ENCODE measurements at regions not wholly inside any gene's neighbourhood (a gene's known extent, or its start where the extent isn't known, plus 50 kb on each side); places are given as distances from the start of the nearest gene placed in this dataset.
A peak's percentile ranks its signal among the peaks of the same experiment; 100 is the strongest.

DNA sequence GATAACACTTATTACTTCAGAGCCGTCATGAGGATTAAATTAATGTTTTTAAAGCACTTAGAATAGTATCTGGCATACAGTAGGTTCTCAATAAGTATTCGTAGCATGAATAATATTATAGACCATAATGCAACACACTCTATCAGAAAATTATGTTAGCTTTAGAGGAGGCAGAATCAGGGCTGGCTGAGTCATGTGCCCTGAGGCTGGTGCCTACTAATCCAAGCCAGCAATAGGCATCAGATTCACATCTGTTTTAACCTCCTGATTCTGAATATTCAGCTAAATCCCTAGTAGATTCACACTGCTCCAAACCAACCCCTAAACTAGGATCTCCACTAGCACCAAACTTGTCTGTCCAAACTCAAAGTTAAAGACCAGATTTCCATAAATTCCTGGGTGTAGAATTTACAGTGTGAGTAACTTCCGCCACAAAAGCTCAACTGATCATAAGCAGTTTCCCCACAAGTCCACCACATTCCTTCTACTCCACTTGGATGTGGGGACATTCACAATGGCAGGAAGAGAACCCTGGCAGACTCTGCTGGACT lies 170.0 kb upstream of the DAPK1 start:
- no peak for DNase-seq (ENCODE audit: low read depth)

DNA sequence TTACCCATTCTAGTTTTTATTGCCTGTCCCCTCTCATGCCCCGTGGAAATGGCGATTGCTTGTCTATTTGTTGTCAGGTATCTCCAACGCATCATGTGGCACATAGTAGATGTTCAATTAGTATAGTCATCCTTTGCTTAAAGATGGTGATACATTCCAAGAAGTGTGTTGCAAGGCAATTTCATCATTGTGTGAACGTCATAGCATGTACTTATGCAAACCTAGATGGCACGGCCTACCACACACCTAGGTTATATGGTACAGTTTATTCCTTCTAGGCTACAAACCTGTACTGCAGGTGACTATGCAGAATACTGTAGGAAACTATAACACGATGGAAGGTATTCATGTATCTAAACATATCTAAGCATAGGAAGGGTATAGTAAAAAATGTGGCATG lies 163.9 kb upstream of the DAPK1 start:
- DNase-seq (ENCODE audit: low read depth): no peak

- DNase-seq (ENCODE audit: low read depth): no peak
Measured at GRCh38 chr9:87334366-87334765, 163.3 kb upstream of the DAPK1 start.

DNA sequence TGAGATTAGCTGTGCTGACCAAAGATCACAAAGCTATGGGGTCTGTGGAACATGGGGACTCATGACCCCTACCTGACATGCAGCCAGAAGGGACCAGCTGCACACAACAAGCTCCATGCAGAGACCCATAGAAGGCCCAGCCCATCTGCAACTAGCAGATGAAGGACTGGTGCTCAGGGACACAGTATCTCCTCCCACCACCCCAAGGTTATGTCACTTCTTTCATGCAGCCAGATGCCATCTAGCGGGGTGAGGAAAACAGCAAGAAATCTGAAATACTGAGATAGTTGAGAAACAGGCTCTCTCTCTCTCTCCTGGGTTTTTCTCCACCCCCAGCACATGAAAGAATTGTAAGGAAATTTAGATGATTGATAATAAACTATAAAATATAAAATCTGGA lies 161.3 kb upstream of the DAPK1 start:
- DNase-seq (ENCODE audit: low read depth): no peak

GRCh38 chr9:87336914-87337333 lies 160.7 kb upstream of the DAPK1 start:
- peak; percentile 71 for DNase-seq (ENCODE audit: low read depth)

DNA sequence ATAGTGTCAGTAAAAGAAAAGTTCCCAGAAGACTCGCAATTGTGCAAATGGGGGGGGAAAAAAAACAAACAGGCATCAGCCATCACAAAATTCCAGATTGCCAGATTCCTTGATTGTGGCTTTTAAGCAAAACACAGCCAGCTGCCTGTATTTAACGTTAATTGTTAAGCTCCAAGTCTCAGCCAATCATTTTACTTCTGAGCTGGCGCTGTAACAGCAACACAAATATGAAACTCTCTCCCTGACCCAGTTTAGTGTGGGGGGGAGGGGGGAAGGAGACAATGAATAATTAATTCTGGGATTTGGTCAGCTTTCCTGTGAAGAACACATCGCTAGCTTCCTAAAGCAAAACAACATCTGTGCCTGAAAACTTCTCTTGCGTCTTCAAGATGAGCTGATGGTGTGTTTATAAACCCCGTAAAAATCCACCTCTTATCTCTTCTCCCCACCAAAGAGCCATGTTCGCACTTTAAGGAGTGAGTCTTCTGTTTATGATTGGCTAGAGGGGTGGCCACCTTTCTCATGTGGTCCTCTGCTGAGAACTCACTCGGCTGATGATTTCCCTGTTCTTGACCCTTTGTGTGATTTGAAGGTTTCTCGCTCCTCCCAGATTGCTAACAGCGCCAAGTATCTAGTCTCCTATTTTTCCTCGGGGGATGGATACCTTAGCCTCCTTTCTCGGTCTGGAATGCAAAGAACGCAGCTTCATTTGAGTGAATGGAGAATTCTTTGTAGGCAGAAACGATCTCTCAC lies 160.2 kb upstream of the DAPK1 start:
- no peak for DNase-seq (ENCODE audit: low read depth)

DNA sequence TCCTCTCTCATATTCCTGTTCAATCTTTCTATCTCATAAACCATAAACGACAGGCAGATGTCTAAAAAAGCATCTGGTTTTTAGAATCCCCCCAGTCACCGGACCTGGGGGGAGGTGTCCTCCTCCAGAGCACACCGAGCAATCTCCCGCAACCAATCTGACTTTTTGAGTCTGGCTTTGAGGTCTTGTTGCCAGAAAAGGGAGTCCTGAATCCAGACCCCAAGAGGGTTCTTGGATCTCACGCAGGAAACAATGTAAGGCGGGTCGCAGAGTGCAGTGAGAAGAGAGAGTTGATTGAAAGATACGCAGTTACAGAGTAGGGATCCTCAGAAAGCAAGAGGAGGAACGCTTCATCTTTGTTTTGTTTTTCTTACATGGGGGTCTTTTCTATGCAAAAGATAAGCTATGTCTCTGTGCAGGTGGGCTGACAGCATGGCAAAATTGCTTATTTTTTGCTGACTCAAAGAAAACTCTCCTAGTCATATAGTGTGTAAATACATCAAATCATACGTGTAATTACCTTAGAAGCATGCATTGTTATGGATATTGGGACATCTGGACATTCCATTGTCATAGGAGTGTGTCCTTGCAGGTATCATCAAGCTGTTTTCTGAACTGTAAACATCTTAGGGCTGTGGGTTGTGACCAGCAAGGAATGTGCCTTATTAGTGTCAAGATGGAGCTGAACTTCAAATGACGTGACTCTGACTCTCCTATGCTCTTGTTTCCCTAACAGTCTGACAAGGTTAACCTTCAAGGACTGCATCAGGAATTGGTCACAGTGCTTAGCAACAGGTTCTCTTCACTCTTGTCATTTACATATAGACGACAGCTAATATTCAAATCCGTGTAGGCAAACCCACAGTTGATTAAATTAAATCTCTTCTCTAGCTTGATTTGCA lies 159.3 kb upstream of the DAPK1 start:
- no peak for DNase-seq (ENCODE audit: low read depth)

DNA sequence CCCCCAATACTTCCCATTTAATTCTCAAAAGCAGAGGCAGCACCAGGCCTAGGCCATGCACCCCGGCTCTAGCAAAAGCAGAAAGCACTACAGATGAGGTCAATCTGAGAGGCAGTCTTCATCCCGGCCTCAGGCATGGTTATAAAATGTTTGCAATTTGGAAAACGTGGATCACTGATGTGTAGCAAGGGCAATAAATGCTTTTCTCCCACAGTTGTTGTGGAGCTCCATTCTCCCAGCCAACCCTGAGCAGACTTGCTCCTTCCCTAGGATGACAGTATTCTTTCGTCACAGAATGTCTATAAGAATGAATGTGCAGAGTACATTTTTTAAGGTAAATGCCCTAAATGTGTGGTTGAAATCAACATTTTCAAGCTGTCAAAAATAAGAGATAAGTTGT lies 157.3 kb upstream of the DAPK1 start:
- DNase-seq (ENCODE audit: low read depth): no peak

- DNase-seq (ENCODE audit: low read depth): no peak
Measured at GRCh38 chr9:87342743-87343142, 154.9 kb upstream of the DAPK1 start.

- no peak for DNase-seq (ENCODE audit: low read depth)
Measured at GRCh38 chr9:87343816-87344430, 153.7 kb upstream of the DAPK1 start.

- no peak for DNase-seq (ENCODE audit: low read depth)
Measured at GRCh38 chr9:87346061-87346665, 151.5 kb upstream of the DAPK1 start.

DNA sequence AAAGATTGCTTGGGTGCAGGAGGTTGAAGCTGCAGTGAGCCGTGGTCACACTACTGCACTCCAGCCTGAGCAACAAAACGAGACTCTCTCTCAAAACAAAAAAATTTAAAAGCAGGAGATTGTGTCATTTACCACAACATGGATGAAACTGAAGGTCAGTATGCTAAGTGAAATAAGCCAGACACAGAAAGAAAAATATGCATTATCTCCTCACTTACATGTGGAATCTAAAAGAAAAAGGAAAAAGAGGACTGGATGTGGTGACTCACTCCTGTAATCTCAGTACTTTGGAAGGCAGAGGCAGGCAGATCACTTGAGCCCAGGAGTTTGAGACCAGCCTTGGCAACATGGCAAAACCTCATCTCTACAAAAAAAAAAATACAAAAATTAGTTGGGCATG lies 146.8 kb upstream of the DAPK1 start:
- no peak for DNase-seq (ENCODE audit: low read depth)

GRCh38 chr9:87353301-87353700 lies 144.4 kb upstream of the DAPK1 start:
- no peak for DNase-seq (ENCODE audit: low read depth)

GRCh38 chr9:87354147-87354546 lies 143.5 kb upstream of the DAPK1 start:
- DNase-seq (ENCODE audit: low read depth): no peak

DNA sequence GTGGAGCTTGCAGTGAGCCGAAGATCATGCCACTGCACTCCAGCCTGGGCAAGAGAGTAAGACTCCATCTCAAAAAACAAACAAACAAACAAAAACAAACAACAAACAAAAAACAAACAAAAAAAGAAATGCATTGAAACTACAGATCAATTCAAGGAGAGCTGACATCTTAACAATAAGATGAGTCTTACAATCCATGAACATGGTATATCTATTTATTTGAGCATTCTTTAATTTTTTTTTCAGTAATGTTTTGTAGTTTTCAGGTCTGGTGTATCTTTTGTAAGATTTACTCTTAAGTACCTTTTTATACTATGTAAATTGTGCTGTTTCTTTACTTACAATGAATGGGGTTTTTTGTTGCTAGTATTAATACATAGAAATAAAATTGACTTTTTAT lies 140.1 kb upstream of the DAPK1 start:
- DNase-seq (ENCODE audit: low read depth): no peak

GRCh38 chr9:87359264-87359663 lies 138.4 kb upstream of the DAPK1 start:
- DNase-seq (ENCODE audit: low read depth): no peak

GRCh38 chr9:87359958-87360601 lies 137.6 kb upstream of the DAPK1 start:
- DNase-seq (ENCODE audit: low read depth): no peak

DNA sequence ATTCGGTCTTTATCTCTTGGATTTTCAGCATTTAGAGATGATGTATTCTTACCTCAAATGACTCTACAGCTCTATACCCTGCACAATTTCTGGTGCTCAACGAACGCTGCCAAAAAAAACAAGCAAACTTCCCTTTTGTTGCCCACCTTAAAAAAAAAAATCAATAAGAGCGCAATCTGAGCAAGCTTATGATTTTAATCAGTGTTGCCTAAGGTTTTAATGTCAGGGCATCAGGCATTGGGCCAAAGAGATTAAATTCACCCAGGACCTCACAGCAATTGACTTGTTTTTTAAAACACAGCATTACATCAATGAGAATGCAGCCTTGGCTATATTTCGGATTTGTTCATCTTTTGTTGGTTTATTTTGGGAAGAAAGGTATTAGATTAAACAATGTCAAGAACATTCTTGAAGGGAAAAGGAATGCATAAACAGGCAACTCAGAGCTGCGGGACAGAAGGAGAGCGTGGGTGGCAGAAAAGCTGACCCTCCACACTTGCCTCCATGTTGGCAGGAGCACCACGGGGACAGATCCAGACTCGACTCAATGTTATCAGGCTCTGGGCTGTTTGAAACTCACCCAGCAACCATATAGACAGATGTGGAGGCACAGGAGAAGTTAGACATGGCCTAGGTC lies 127.5 kb upstream of the DAPK1 start:
- no peak for DNase-seq (ENCODE audit: low read depth)

DNA sequence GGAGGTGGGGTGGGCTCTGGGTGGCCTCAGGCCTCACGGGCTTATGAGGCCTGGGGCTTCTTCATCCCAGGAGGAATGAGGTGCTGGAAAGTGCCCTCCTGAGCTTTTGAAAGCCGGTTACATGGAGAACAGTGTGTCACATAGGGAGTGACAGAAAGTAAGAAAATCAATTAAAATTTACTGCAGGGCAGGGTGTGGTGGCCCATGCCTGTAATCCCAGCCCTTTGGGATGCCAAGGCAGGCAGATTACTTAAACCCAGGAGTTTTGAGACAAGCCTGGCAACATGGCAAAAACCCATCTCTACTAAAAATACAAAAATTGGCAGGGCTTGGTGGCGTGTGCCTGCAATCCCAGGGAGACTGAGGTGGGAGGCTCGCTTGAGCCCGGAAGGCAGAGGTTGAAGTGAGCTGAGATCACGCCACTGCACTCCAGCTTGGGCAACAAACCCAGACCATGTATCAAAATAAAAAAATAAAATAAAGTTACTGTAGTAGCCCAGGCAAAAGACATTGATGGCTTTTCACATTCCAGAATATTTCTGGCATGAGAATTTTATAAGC lies 125.8 kb upstream of the DAPK1 start:
- no peak for DNase-seq (ENCODE audit: low read depth)

DNA sequence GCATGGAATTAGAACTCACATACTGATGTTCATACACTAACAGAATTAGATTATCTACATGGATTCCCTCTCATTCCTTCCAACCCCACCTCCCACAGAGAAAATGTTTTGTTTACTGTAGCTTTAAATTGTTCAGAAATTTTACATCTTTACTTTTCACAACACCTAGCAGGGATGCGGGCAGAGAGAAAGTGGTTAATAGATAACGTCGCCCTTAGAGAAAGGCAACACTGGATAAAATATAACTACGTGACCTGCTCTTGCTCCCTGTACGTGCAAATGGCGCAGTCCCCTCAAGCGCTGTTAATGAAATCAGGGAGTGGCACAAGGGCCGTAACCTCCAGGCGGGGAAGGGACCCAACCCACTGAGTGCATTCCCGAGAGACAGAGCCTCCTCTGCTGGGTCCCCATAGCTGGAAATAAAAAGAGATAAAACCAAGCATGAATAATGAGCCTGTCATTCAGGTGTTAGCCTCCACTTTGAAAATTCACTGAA lies 125.3 kb upstream of the DAPK1 start:
- DNase-seq (ENCODE audit: low read depth): no peak
